ENCODE measurements at regions not wholly inside any gene's neighbourhood (a gene's known extent, or its start where the extent isn't known, plus 50 kb on each side); places are given as distances from the start of the nearest gene placed in this dataset.

- WGBS, 10 experiments: 86 to 100% (median 92%) methylated on average over 1 to 5 of the region's 5 CpGs; no CpG with 5 or more reads in 1 of the 10 experiments
- no peak for ATAC-seq (replicated peaks in 6 of 8)
- H3K4me3 ChIP-seq: no peak overlapping the region
- H3K27ac ChIP-seq: no peak overlapping the region
- H3K4me1 ChIP-seq (replicated peaks in 1 of 2): peaks cover 0 to 5% of the 10 kb centered on the region in 2 donors
- in situ Hi-C loops (cut with MboI; ENCODE audit: low pct_unique_long_range_greater_than_20kb in 2 of 9, low sequenced_read_pairs in 9 of 9, unreplicated experiment in 9 of 9): no loop called here
Observed at GRCh38 chr14:71661441-71661840, 270.8 kb upstream of the RGS6 start.

- 80 to 96% (median 89%) methylated on average over 1 to 4 of the region's 4 CpGs; no CpG with 5 or more reads in 6 of the 10 experiments for WGBS, 10 experiments
- no peak for ATAC-seq (replicated peaks in 6 of 8)
- H3K4me3 ChIP-seq: no peak overlapping the region
- H3K27ac ChIP-seq: no peak overlapping the region
- H3K4me1 ChIP-seq (replicated peaks in 1 of 2): peaks cover 0 to 8% of the 10 kb centered on the region in 2 donors
- in situ Hi-C loops (cut with MboI; ENCODE audit: low pct_unique_long_range_greater_than_20kb in 2 of 9, low sequenced_read_pairs in 9 of 9, unreplicated experiment in 9 of 9): no loop called here
Observed at GRCh38 chr14:71662291-71662790, 269.9 kb upstream of the RGS6 start.

- Histone ChIP-seq H3K4me3 (no peak overlapping the region), H3K4me1 (replicated peaks in 1 of 2) (peaks cover 0 to 8% of the 10 kb centered on the region in 2 donors), H3K27ac (no peak overlapping the region)
- WGBS, 10 experiments: 13 to 100% (median 87%) methylated on average over 1 of the region's 1 CpG; no CpG with 5 or more reads in 3 of the 10 experiments
- in situ Hi-C loops (cut with MboI; ENCODE audit: low pct_unique_long_range_greater_than_20kb in 2 of 9, low sequenced_read_pairs in 9 of 9, unreplicated experiment in 9 of 9): no loop called here
- ATAC-seq (replicated peaks in 6 of 8): peak in 4 of 8 experiments; percentile 12 to 59 (median 36)
Observed at GRCh38 chr14:71665157-71665556, 267.1 kb upstream of the RGS6 start.

- H3K27ac ChIP-seq: no peak overlapping the region
- H3K4me3 ChIP-seq: no peak overlapping the region
- peaks cover 0 to 8% of the 10 kb centered on the region in 2 donors for H3K4me1 ChIP-seq (replicated peaks in 1 of 2)
- 80 to 100% (median 93%) methylated on average over 1 to 2 of the region's 2 CpGs; no CpG with 5 or more reads in 2 of the 10 experiments for WGBS, 10 experiments
- no peak for ATAC-seq (replicated peaks in 6 of 8)
- in situ Hi-C loops (cut with MboI; ENCODE audit: low pct_unique_long_range_greater_than_20kb in 2 of 9, low sequenced_read_pairs in 9 of 9, unreplicated experiment in 9 of 9): no loop called here
Observed at GRCh38 chr14:71665781-71666180, 266.4 kb upstream of the RGS6 start.

GRCh38 chr14:71666571-71667145 lies 265.6 kb upstream of the RGS6 start:
- no peak overlapping the region for H3K4me3 ChIP-seq
- peaks cover 0 to 8% of the 10 kb centered on the region in 2 donors for H3K4me1 ChIP-seq (replicated peaks in 1 of 2)
- H3K27ac ChIP-seq: no peak overlapping the region
- ATAC-seq (replicated peaks in 6 of 8): peak in 5 of 8 experiments; percentile 23 to 41 (median 30)
- in situ Hi-C loops (cut with MboI; ENCODE audit: low pct_unique_long_range_greater_than_20kb in 2 of 9, low sequenced_read_pairs in 9 of 9, unreplicated experiment in 9 of 9): no loop called here
- 70 to 96% (median 86%) methylated on average over 1 to 2 of the region's 2 CpGs for WGBS, 10 experiments

GRCh38 chr14:71668186-71668912 lies 263.9 kb upstream of the RGS6 start:
- H3K4me1 ChIP-seq (replicated peaks in 1 of 2): peaks cover 0 to 8% of the 10 kb centered on the region in 2 donors
- no peak overlapping the region for H3K4me3 ChIP-seq
- in situ Hi-C loops (cut with MboI; ENCODE audit: low pct_unique_long_range_greater_than_20kb in 2 of 9, low sequenced_read_pairs in 9 of 9, unreplicated experiment in 9 of 9): no loop called here
- WGBS, 10 experiments: 20 to 100% (median 83%) methylated on average over 1 to 5 of the region's 5 CpGs
- H3K27ac ChIP-seq: no peak overlapping the region
- no peak for ATAC-seq (replicated peaks in 6 of 8)

- Histone ChIP-seq H3K4me3 (no peak overlapping the region), H3K4me1 (replicated peaks in 1 of 2) (no peaks in the 10 kb centered on the region), H3K27ac (no peak overlapping the region)
- WGBS, 10 experiments: 60 to 100% (median 96%) methylated on average over 1 to 5 of the region's 5 CpGs; no CpG with 5 or more reads in 3 of the 10 experiments
- in situ Hi-C loops (cut with MboI; ENCODE audit: low pct_unique_long_range_greater_than_20kb in 2 of 9, low sequenced_read_pairs in 9 of 9, unreplicated experiment in 9 of 9): no loop called here
- ATAC-seq (replicated peaks in 6 of 8): no peak
Observed at GRCh38 chr14:71672596-71672995, 259.6 kb upstream of the RGS6 start.

- H3K27ac ChIP-seq: no peak overlapping the region
- 31 to 100% (median 83%) methylated on average over 1 to 4 of the region's 7 CpGs; no CpG with 5 or more reads in 1 of the 10 experiments for WGBS, 10 experiments
- H3K4me1 ChIP-seq (replicated peaks in 1 of 2): no peaks in the 10 kb centered on the region
- no peak overlapping the region for H3K4me3 ChIP-seq
- in situ Hi-C loops (cut with MboI; ENCODE audit: low pct_unique_long_range_greater_than_20kb in 2 of 9, low sequenced_read_pairs in 9 of 9, unreplicated experiment in 9 of 9): no loop called here
- ATAC-seq (replicated peaks in 6 of 8): peak in 3 of 8 experiments; percentile 81 to 89 (median 87)
Observed at GRCh38 chr14:71675126-71675899, 256.9 kb upstream of the RGS6 start.

- Histone ChIP-seq H3K4me1 (replicated peaks in 1 of 2) (peaks cover 0 to 2% of the 10 kb centered on the region in 2 donors), H3K4me3 (no peak overlapping the region), H3K27ac (no peak overlapping the region)
- no peak for ATAC-seq (replicated peaks in 6 of 8)
- WGBS, 10 experiments: 64 to 100% (median 87%) methylated on average over 1 to 5 of the region's 5 CpGs; no CpG with 5 or more reads in 2 of the 10 experiments
- in situ Hi-C loops (cut with MboI; ENCODE audit: low pct_unique_long_range_greater_than_20kb in 2 of 9, low sequenced_read_pairs in 9 of 9, unreplicated experiment in 9 of 9): no loop called here
Observed at GRCh38 chr14:71675900-71676287, 256.3 kb upstream of the RGS6 start.

- no peak overlapping the region for H3K4me3 ChIP-seq
- no peak for ATAC-seq (replicated peaks in 6 of 8)
Observed at GRCh38 chr14:71680736-71681387, 251.4 kb upstream of the RGS6 start.

GRCh38 chr14:71682337-71682736 lies 249.9 kb upstream of the RGS6 start:
- peaks cover 0 to 3% of the 10 kb centered on the region in 2 donors for H3K4me1 ChIP-seq (replicated peaks in 1 of 2)
- no peak overlapping the region for H3K4me3 ChIP-seq
- in situ Hi-C loops (cut with MboI; ENCODE audit: low pct_unique_long_range_greater_than_20kb in 2 of 9, low sequenced_read_pairs in 9 of 9, unreplicated experiment in 9 of 9): no loop called here
- no peak overlapping the region for H3K27ac ChIP-seq
- WGBS, 10 experiments: 76 to 100% (median 98%) methylated on average over 1 to 3 of the region's 3 CpGs
- no peak for ATAC-seq (replicated peaks in 6 of 8)

More at GRCh38 chr14:71680736-71681387, 251.4 kb upstream of the RGS6 start:
- Histone ChIP-seq H3K27ac (no peak overlapping the region), H3K4me1 (replicated peaks in 1 of 2) (peaks cover 0 to 3% of the 10 kb centered on the region in 2 donors)
- 46 to 94% (median 75%) methylated on average over 2 to 9 of the region's 10 CpGs; no CpG with 5 or more reads in 2 of the 10 experiments for WGBS, 10 experiments
- in situ Hi-C loops (cut with MboI; ENCODE audit: low pct_unique_long_range_greater_than_20kb in 2 of 9, low sequenced_read_pairs in 9 of 9, unreplicated experiment in 9 of 9): no loop called here

GRCh38 chr14:71684323-71684722 lies 247.9 kb upstream of the RGS6 start:
- peaks cover 0 to 3% of the 10 kb centered on the region in 2 donors for H3K4me1 ChIP-seq (replicated peaks in 1 of 2)
- ATAC-seq (replicated peaks in 6 of 8): no peak
- no peak overlapping the region for H3K4me3 ChIP-seq
- in situ Hi-C loops (cut with MboI; ENCODE audit: low pct_unique_long_range_greater_than_20kb in 2 of 9, low sequenced_read_pairs in 9 of 9, unreplicated experiment in 9 of 9): no loop called here
- no peak overlapping the region for H3K27ac ChIP-seq
- 88 to 100% (median 100%) methylated on average over 1 to 10 of the region's 15 CpGs; no CpG with 5 or more reads in 4 of the 10 experiments for WGBS, 10 experiments

Data from motor neuron (in vitro differentiated cells).